ENCODE measurements at regions not wholly inside any gene's neighbourhood (a gene's known extent, or its start where the extent isn't known, plus 50 kb on each side); places are given as distances from the start of the nearest gene placed in this dataset.

GRCh38 chr9:90727488-90727887 is 74.1 kb upstream of the SYK start:
- Histone ChIP-seq H3K27ac (no peak overlapping the region), H3K36me3 (no peaks in the 10 kb centered on the region), H3K4me1 (no peaks in the 10 kb centered on the region), H3K9me3 (no peaks in the 10 kb centered on the region), H3K4me3 (replicated peaks in 1 of 3) (no peak overlapping the region), H3K27me3 (no peaks in the 10 kb centered on the region)
- DNase-seq, result no peak
- TF ChIP-seq CTCF (IDR thresholded peaks at IDR 0.05) (no peak), POLR2A (IDR thresholded peaks at IDR 0.05) (no peak)
- intact Hi-C loops (cut with DNase I), result no loop called here
- WGBS, 2 donors, result 68 to 78% methylated on average over 6 of the region's 6 CpGs

DNA sequence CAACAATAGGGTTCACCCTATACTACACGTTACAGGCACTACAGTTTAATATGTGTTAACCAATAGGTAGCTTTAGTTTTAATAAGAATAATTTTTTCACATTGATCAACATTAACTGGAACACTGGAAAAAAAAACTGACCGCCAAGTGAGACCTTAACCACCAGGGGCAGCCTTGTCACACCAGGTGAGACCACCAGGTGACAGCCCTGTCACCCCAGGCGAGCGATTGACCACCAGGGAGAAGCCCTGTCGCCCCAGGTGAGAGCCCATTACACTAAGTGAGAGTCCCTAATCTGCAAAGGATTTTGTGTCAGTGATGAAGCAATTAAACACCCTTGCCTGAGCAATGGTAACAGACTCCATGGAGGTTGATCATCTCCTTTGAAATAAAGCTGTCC is 75.4 kb upstream of the SYK start:
- TF ChIP-seq POLR2A (IDR thresholded peaks at IDR 0.05), result no peak
- peak in 2 of 6 experiments; percentile 9 to 13 for TF ChIP-seq CTCF (IDR thresholded peaks at IDR 0.05)
- 85 to 91% methylated on average over 5 of the region's 5 CpGs for WGBS, 2 donors
- H3K27ac ChIP-seq, result no peak overlapping the region
- no peak for DNase-seq
- intact Hi-C loops (cut with DNase I), result no loop called here
- H3K36me3 ChIP-seq, result no peaks in the 10 kb centered on the region
- no peaks in the 10 kb centered on the region for H3K4me1 ChIP-seq
- no peaks in the 10 kb centered on the region for H3K9me3 ChIP-seq
- H3K27me3 ChIP-seq, result no peaks in the 10 kb centered on the region
- no peak overlapping the region for H3K4me3 ChIP-seq (replicated peaks in 1 of 3)

- no peaks in the 10 kb centered on the region for H3K9me3 ChIP-seq
These were observed 76.7 kb upstream of the SYK start for GRCh38 chr9:90724880-90725279.

DNA sequence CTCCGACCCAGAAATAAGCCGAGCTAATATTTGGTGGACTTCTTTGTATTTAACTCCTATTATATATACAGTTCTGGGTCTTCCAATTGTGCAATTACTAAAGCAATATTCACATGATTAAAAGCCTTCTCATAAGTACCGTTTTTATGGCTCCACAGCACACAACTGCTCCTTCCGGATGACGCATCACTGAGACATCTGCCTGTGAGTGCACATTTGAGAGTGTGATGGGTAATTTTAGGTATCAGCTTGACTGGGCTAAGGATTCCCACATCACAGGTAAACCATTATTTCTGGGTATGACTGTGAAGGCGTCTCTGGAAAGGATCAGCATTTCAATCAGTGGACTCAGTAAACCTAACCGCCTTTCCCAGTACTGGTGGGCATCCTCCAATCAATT is 77.5 kb upstream of the SYK start:
- H3K4me3 ChIP-seq (replicated peaks in 1 of 3), result no peak overlapping the region
- no peaks in the 10 kb centered on the region for H3K4me1 ChIP-seq
- 91 to 94% methylated on average over 7 of the region's 7 CpGs for WGBS, 2 donors
- no peaks in the 10 kb centered on the region for H3K27me3 ChIP-seq
- DNase-seq, result no peak
- H3K9me3 ChIP-seq, result no peaks in the 10 kb centered on the region
- no peaks in the 10 kb centered on the region for H3K36me3 ChIP-seq
- H3K27ac ChIP-seq, result no peak overlapping the region
- intact Hi-C loops (cut with DNase I), result no loop called here
- TF ChIP-seq CTCF (IDR thresholded peaks at IDR 0.05) (no peak), POLR2A (IDR thresholded peaks at IDR 0.05) (no peak)

More at GRCh38 chr9:90724880-90725279, 76.7 kb upstream of the SYK start:
- WGBS, 2 donors, result 80 to 86% methylated on average over 7 of the region's 7 CpGs
- Histone ChIP-seq H3K4me1 (no peaks in the 10 kb centered on the region), H3K4me3 (replicated peaks in 1 of 3) (no peak overlapping the region), H3K27ac (no peak overlapping the region), H3K27me3 (no peaks in the 10 kb centered on the region), H3K36me3 (no peaks in the 10 kb centered on the region)
- intact Hi-C loops (cut with DNase I), result no loop called here
- no peak for DNase-seq
- TF ChIP-seq POLR2A (IDR thresholded peaks at IDR 0.05) (no peak), CTCF (IDR thresholded peaks at IDR 0.05) (no peak)

GRCh38 chr9:90722071-90722470 is 79.4 kb upstream of the DIRAS2 start:
- DNase-seq, result no peak
- no peaks in the 10 kb centered on the region for H3K4me1 ChIP-seq
- H3K27ac ChIP-seq, result no peak overlapping the region
- intact Hi-C loops (cut with DNase I), result no loop called here
- no peak overlapping the region for H3K4me3 ChIP-seq (replicated peaks in 1 of 3)
- H3K27me3 ChIP-seq, result no peaks in the 10 kb centered on the region
- no peaks in the 10 kb centered on the region for H3K9me3 ChIP-seq
- 63% methylated on average over 3 of the region's 3 CpGs for WGBS, 2 donors
- TF ChIP-seq CTCF (IDR thresholded peaks at IDR 0.05) (no peak), POLR2A (IDR thresholded peaks at IDR 0.05) (no peak)
- H3K36me3 ChIP-seq, result no peaks in the 10 kb centered on the region
